Hematopoietic multipotent progenitor cell treated with erythropoietin and hydrocortisone succinate and interleukin-3 and kit ligand, for 6 days (in vitro differentiated cells): ENCODE measurements at regions not wholly inside any gene's neighbourhood (a gene's known extent, or its start where the extent isn't known, plus 50 kb on each side); places are given as distances from the start of the nearest gene placed in this dataset.

Experiments
- DNase-seq: peaks from one replicate; pipeline ENCODE4 v3.0.0-alpha.2; 2015

DNA sequence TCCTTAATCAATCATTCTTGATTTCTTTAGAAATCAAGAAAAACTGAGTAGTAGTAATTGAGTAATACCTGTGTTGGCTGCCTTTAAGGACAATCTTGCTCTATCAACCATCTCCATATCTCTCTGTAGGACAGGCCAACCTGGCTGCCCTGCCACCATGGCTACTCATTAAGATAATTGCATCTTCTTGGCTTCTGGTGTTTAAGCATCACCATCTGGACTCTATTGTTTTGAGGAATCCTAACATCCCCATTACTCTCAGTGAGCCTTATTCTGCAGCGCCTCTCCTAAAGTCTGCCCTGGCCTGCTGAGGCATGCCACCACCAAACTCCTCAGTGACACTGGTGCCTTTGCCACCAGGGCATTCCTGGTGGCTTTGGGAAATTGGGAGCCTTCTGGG, 442.6 kb upstream of the ZNF507 start:
- DNase-seq: no peak

DNA sequence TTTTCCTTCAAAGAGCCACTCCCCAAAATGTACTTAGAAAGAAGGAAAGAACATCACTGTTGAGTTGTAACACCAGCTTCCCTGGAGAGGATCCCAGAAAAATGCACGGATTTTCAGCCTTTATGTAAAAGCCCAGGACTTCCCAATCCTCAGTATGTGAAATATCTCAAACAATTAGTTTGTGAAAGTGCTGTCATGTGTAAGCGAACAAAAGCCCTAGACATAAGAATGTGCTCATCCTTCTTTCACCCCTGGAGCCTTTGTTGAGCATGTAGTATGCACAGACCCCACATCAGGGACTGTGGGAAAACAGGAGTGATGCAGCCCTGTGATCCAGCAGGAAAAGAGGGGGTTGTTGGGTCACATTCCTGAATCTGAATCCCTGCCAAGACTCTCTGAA, 441.4 kb upstream of the ZNF507 start:
- DNase-seq: no peak

DNA sequence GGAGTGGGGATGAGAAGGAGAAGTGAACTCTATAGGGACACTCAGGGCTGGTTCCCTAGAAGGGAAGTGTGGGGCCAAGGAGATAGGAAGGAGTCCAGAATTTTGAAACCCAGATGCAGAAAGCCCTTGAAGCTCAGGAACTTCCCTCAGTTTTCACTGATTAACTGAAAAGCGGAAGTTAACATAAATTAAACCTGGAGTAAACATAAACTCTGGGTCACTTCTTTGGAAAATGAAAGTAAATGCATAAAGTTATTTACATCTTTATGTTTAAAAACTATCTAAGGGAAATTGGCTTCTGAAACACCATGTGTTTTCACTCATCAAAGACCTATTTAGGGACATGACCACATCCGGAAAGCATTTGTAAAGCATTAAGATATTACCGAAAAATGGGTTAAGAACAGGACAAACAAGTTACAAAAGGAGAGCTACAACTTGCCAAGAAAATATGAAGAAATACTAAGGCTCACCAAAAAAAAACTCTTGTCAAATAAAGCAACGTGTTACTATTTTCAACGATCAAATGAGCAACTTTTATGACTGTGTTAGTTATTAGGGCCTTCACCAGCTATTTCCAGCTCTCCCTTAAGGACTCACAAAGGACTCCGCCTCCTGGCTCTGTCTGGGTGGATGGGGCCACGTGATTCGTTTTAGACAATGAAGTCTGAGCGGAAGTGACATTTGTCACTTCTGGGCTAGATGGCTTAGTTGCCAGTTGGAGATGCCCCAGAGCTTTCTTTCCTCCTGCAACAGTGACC, 439.1 kb upstream of the ZNF507 start:
- DNase-seq: peak; percentile 39

GRCh38 chr19:31907661-31908060, 437.7 kb upstream of the ZNF507 start:
- no peak for DNase-seq

GRCh38 chr19:31908080-31908479, 437.3 kb upstream of the ZNF507 start:
- no peak for DNase-seq

GRCh38 chr19:31908496-31909225, 436.7 kb upstream of the ZNF507 start:
- DNase-seq: no peak

- DNase-seq: no peak
Measured at GRCh38 chr19:31910224-31910623, 435.2 kb upstream of the ZNF507 start.

GRCh38 chr19:31911577-31911976, 433.8 kb upstream of the ZNF507 start:
- no peak for DNase-seq

- DNase-seq: no peak
Measured at GRCh38 chr19:31913103-31913661, 432.2 kb upstream of the ZNF507 start.

DNA sequence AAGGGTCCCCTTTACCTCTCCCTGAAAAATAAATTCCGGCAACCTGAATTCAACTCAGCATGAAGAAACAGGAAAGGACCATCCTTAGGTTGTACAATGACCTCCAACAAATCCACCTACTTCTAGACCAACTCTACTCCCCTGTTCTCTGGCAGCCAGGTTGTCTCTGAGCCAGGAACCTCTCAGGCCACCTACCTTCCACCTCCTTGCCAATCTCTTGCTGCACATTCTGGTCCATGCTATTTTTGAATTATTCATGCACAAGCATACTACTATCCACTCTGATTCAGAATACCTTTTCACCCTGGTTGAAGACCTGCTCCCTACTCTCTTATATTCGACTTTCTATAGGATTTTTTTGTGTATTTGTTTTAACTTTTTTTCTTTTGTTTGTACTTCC, 415.0 kb upstream of the ZNF507 start:
- no peak for DNase-seq

DNA sequence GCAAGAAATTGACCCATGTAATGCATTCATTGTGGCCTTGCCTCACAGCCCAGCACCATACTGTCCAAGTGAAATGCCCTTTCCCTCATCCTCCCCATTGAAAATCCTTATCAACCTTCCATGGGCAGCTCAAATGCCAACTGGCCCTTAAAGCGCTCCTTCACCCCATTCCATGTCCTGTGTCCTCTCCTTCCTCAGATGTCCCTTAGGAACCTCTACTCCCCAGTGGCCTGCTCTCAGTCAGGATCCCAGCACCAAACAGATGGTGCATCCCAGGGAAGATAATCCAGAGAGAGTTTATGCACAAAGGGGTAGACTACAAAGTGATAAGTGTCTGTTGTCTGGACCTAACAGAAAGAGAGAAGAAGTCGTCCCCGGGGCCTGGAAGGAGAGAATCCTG, 407.4 kb upstream of the ZNF507 start:
- no peak for DNase-seq

DNA sequence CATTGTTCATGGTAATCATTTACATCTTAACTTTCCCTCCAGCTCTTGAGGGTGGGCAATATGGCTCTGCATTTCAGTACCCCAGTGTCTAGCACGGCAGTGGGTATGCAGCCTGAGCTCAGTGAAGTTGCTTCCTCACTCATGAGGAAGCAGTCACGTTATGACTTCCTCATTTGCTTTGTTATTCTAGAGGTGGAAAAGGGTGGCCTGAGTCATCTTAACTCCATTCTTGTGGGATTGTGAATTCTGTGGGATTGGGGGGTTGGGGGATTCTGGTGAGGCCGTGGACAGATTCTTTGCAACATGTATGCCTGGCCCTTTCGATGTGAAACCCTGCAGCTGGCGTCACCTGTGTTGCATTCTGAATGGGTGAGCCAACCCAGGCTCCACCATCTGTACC, 406.7 kb upstream of the ZNF507 start:
- peak; percentile 14 for DNase-seq

GRCh38 chr19:31940396-31940795, 405.0 kb upstream of the ZNF507 start:
- DNase-seq: no peak

DNA sequence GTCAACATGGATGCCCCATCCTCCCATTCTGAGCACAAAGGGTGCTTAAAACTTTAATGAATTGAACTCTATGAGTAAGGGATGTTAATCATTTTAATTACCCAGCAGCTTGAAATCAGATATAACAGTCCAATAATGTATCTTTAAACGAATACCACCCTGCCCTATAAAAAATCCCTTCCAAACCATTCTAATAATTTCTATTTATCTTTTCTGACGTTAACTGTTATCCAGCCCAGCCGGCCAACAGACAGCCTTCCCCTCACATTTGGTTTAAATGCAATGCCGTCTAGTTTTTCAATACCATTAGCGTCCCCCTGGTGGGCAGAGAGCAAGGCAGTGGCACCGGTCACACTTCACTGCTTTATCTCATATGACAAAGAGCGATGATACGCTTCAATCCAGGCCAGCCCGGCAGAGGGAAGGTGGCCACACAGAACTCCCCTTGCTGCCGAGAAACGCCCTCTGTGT, 402.2 kb upstream of the ZNF507 start:
- DNase-seq: no peak

- no peak for DNase-seq
Measured at GRCh38 chr19:31943778-31944177, 401.6 kb upstream of the ZNF507 start.

DNA sequence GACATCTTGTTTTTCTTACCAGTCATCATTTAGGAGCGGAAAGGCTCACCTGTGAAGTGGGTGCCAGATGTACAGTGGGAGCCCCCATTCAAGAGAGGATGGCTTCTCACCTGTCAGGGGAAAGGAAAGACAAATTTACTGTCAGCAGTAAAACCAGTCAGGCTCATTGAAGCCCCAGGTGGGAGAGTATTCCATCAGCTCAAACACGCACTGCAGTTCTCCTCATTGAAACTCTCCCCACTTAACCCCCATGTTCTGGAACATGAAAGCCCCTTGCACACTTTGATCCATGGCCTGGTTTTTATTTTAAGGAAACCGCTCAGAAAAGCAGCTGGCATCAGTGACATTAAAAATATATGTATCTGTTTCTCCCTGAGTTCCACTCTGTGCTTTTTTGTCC, 401.1 kb upstream of the ZNF507 start:
- DNase-seq: no peak

- no peak for DNase-seq
Measured at GRCh38 chr19:31946491-31946890, 398.9 kb upstream of the ZNF507 start.

GRCh38 chr19:31947436-31948115, 397.8 kb upstream of the ZNF507 start:
- DNase-seq: no peak

- peak; percentile 72 for DNase-seq
Measured at GRCh38 chr19:31952693-31953092, 392.7 kb upstream of the ZNF507 start.

DNA sequence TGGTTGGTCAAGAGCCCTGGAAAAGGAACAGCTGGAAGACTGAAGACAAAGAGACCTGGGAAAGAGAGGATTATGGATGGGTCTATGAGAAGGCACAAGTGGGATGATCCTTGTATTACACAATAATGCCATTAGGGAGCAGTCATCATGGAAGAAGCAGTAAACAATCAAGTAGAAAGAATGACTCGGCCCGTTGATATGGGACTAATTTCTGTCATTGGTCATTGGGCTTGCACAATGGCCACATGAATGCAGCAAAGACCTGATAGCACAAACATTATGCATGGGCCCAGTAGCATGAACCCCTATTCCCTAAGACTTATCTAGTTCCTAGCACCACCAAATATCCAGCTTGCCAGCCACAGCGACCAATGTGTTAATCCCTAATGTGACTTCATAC, 390.3 kb upstream of the ZNF507 start:
- DNase-seq: no peak

GRCh38 chr19:31955884-31956283, 389.5 kb upstream of the ZNF507 start:
- no peak for DNase-seq

DNA sequence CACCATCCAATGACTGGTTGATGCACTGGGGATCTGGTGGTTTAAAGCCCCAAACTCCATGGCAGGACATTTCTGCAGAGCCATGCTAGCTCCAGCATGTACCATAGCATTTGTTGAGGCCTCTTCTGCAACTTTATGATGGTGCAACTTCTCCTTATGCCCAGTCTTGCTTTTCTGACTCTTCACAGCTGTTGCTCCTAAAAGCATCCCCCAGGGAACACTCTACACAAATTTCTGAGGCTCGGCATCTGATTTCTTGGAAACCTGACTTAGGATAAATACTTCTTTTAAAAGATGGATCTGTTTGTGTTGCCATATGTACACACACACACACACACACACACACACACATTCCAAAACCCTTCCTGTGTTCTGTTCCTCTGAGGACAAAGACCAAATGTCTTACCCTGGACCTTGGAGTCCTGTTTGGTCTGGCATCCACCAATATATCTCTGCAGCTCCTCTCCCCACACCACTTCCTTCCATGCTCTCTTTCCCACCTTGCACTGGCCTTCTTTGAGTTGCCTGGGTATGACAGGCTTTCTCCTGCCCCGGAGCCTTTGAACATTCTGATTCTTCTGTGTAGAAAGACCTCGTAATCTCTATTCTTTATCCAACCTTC, 388.5 kb upstream of the ZNF507 start:
- DNase-seq: no peak

GRCh38 chr19:31957711-31958110, 387.7 kb upstream of the ZNF507 start:
- no peak for DNase-seq
